BE2C (cell line): ENCODE measurements at regions not wholly inside any gene's neighbourhood (a gene's known extent, or its start where the extent isn't known, plus 50 kb on each side); places are given as distances from the start of the nearest gene placed in this dataset.

ENCODE experiments used
- DNase-seq: peaks from one replicate; pipeline ENCODE4 v3.0.0-alpha.2; 2020
- H3K27me3 ChIP-seq: fragments of 250-450 bp; sonication (Bioruptor Pico); 2 replicates; pipeline ENCODE4 v1.5.1; 2020; ENCODE audit warnings: mild to moderate bottlenecking
- H3K36me3 ChIP-seq: fragments of 250-450 bp; sonication (Bioruptor Pico); 2 replicates; pipeline ENCODE4 v1.5.1; 2020; ENCODE audit warnings: mild to moderate bottlenecking
- H3K4me1 ChIP-seq: fragments of 250-450 bp; sonication (Bioruptor Pico); 2 replicates; pipeline ENCODE4 v1.5.1; 2020
- H3K4me3 ChIP-seq: 2 replicates; pipeline ENCODE4 v1.5.1; 2011; ENCODE audit warnings: low read depth, low read length
- H3K9me3 ChIP-seq: fragments of 250-450 bp; sonication (Bioruptor Pico); 2 replicates; pipeline ENCODE4 v1.5.1; 2020
- TF ChIP-seq, protein P1 (sequence below): IDR thresholded peaks from 2 replicates; pipeline ENCODE4 v1.5.1; 2012; ENCODE audit warnings: mild to moderate bottlenecking, low read depth, low read length

DNA sequence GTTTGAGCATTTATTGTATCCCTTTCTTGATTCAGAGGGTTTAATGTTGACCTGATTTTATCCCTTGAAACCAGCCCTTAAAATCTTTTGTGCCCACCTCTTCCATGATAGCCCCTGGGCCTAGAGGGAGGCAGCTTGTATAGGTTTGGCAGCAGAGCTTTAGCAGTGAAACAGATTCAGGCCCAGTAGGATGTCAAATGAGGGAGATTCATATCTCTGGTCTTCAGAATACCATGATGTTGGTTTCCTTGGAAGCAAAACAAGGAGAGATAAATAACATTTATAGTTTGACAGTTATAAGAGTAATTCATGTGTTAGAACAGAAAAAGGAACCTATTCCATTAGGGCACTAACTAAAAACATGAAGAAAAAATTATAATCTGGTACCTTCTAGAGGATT is 649.2 kb downstream of the METTL4 start:
- Histone ChIP-seq H3K4me1 (no peaks in the 10 kb centered on the region), H3K9me3 (no peaks in the 10 kb centered on the region), H3K4me3 (no peak overlapping the region), H3K27me3 (no peaks in the 10 kb centered on the region), H3K36me3 (no peaks in the 10 kb centered on the region)
- TF ChIP-seq, protein P1, sequence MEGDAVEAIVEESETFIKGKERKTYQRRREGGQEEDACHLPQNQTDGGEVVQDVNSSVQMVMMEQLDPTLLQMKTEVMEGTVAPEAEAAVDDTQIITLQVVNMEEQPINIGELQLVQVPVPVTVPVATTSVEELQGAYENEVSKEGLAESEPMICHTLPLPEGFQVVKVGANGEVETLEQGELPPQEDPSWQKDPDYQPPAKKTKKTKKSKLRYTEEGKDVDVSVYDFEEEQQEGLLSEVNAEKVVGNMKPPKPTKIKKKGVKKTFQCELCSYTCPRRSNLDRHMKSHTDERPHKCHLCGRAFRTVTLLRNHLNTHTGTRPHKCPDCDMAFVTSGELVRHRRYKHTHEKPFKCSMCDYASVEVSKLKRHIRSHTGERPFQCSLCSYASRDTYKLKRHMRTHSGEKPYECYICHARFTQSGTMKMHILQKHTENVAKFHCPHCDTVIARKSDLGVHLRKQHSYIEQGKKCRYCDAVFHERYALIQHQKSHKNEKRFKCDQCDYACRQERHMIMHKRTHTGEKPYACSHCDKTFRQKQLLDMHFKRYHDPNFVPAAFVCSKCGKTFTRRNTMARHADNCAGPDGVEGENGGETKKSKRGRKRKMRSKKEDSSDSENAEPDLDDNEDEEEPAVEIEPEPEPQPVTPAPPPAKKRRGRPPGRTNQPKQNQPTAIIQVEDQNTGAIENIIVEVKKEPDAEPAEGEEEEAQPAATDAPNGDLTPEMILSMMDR, result no peak
- no peak for DNase-seq

DNA sequence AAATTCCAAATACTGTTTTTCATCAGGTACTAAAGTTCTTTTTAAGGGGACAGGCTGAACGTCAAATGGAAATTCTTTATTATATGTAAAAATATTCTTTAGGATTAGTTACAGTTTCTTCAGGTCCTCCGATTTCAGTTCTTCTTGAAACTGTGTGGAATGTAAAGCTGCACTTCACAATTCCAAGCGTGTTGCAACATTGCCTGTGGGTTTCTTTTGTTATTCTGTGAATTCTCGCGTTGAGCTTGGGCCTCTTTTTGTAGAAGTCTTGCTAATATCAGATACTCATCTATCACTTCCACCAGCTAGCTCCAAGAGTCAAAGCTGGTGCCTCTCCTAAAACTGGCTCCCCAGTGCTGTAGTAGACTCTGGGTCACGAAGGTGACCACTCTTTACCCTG is 642.6 kb downstream of the METTL4 start:
- no peak for DNase-seq
- H3K9me3 ChIP-seq, result no peaks in the 10 kb centered on the region
- TF ChIP-seq, protein P1, result no peak
- no peaks in the 10 kb centered on the region for H3K36me3 ChIP-seq
- H3K4me3 ChIP-seq, result no peak overlapping the region
- H3K27me3 ChIP-seq, result no peaks in the 10 kb centered on the region
- H3K4me1 ChIP-seq, result no peaks in the 10 kb centered on the region

DNA sequence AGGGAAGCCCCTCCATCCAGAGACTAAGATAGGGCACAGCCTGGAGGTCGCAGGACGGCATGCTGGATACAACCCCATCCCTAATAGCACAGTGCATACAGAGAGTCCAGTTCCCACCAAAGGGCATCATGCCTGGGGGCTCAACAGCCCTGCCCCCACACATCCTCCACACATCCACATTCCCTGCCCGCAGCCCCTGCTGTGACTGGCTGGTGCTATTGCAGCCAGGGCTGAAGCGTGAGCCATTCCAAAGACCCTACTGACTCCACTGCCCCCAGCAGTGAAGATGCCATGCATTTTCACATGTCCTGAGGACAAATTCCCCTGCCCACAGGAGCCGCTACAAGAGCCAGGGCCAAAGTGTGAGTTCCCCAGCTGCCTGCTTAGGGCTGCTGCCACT is 641.6 kb downstream of the METTL4 start:
- Histone ChIP-seq H3K4me3 (no peak overlapping the region), H3K4me1 (no peaks in the 10 kb centered on the region), H3K9me3 (no peaks in the 10 kb centered on the region), H3K27me3 (no peaks in the 10 kb centered on the region), H3K36me3 (no peaks in the 10 kb centered on the region)
- DNase-seq, result no peak
- TF ChIP-seq, protein P1, result no peak

DNA sequence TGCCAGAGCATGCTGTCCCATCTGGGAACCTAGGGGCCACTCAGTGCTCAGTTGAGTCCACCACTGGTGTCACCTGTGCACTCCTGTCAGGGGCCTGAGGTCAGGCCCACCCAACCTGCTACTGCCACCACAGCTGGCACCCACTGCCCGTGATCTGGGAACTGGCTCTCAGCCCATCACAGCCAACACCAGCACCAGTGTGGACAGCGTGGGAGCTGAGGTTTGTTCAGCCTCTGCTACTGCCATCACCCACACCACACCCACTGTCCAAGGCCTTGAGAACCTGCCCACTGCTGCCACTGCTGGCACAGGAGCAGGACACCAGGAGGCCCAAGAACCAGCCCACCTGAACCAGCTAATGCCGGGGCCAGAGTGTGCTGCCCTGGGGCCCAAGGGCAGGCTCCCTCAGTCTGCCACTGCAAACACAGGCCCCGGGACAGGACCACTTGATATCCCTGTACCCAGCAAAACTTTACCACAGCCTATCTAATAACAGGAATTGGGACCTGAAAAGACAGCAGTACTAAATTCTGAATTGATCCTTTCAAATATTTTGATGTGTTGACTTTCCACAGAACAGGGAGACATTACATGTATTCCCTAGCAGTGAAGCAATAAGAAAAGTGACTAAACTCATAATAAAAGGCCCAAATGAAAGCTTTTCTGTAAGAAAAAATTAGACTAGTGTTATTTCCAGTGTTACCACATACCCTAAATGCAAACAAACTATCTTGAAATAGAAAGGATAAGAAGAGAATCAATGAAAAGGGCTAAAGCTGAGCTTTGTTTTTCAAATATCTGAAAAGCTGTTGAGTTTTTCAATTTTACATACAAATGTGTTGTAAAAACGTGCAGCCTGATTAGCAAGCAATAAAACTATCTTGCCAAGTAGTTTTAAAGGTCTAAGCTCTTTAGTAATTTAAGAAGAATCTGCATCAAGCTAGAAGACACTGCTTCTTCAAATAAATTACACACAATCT is 640.7 kb downstream of the METTL4 start:
- H3K27me3 ChIP-seq, result no peaks in the 10 kb centered on the region
- H3K4me1 ChIP-seq, result no peaks in the 10 kb centered on the region
- TF ChIP-seq, protein P1, result no peak
- H3K4me3 ChIP-seq, result no peak overlapping the region
- H3K9me3 ChIP-seq, result no peaks in the 10 kb centered on the region
- no peak for DNase-seq
- no peaks in the 10 kb centered on the region for H3K36me3 ChIP-seq

DNA sequence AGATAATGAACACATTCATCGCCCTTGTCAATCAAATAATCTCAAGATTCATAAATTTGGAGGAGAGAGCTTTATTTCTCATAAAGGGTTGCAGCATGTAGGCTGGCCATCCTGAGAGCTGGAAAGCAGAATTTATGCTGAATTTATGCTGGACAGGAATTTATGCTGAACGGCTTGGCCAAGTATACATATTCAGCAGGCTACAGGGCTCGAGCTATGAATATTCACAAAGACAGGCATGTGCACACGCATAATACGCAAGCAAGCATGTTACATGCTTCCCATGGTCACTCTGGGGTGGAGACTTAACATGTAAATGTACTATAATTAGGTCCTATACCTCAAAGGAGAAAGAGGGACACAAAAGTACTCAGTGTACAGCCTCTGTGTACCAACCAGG is 618.8 kb downstream of the METTL4 start:
- no peak overlapping the region for H3K4me3 ChIP-seq
- TF ChIP-seq, protein P1, result no peak
- H3K36me3 ChIP-seq, result no peaks in the 10 kb centered on the region
- H3K9me3 ChIP-seq, result no peaks in the 10 kb centered on the region
- DNase-seq, result no peak
- H3K4me1 ChIP-seq, result no peaks in the 10 kb centered on the region
- H3K27me3 ChIP-seq, result no peaks in the 10 kb centered on the region
